ENCODE measurements at regions not wholly inside any gene's neighbourhood (a gene's known extent, or its start where the extent isn't known, plus 50 kb on each side); places are given as distances from the start of the nearest gene placed in this dataset.
"Not testable (repeated sequence)": the region's sequence is repeated elsewhere in the genome, so short reads cannot be mapped to it uniquely, and the experiment has no call there.

DNA sequence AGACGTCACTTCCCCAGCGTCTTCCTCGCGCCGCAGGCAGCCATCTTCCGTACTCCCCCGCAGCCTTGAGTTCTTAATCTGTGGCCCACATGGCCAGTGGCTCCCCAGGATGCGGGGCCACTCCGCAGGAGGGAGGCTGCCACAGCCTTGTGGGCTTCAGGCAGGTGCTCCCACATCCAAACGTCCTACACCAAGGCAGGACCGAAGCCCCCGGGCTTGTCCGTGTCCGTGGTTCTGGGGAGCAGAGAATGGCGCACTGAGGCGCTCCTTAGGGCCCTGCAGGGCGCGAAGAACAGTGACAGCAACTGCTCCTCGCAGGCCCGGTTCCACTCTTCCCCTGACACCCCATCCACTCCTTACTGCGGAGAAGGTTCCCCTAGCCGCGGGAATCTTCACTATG is 755.8 kb downstream of the PRIM2 start:
- DNase-seq (ENCODE audit: low read depth in 2 of 2) = no peak

DNA sequence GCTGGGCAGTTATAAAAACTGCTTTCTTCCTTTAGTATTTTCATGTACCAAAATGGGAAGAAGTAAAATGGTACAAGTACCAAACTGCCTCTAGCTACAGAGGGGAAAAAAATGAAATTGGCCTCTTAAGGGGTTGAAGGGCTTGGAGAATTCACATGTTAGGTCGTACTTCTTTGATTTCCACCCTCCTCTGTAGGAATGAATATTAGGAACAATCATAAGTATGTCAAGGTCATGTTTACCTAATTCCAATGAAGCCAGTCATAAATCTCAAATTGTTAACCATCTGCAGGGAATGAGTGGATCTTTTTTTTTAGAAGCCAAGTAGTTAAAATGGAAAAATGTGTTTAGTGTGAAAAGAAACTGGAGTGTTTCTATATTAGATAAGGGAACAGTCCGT is 772.6 kb downstream of the PRIM2 start:
- DNase-seq (ENCODE audit: low read depth in 2 of 2) = not testable (repeated sequence)

DNA sequence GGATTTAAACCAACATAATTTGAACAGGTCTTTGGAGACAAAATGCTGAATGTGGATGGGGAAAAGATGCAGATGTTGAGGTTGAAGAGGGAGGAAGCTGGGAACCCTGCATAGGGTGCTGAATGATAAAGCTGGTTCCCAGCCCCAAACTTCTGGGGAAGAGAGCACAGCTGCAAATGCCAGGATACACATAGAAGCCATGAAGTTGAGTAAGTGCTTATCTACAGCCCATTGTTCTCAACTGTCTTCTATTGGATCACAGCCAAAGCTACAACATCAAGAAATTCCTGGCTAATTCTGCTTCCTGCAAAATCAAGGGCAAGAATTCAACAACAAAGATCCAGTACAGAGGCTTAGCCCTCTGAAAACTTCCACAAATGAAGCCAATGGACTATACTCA is 779.8 kb downstream of the PRIM2 start:
- DNase-seq (ENCODE audit: low read depth in 2 of 2) = not testable (repeated sequence)

DNA sequence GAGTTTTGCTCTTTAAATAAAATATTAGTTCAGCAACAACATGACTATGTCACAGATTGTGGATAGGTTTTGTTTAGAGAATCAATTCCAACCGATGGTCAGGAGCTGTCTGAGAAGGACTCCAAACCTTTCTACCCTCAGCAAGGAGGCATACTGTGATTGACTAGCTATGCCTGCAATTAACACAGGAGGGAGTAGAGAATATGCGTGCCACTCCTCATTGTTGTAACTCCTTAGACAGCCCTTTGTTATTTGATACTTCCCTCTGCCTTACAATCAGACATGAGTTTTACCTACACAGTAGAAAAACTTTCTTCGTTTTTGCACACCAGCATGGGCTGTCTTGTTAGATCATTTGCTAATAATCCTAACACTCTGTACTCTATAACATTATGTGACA is 796.5 kb downstream of the PRIM2 start:
- no peak for DNase-seq (ENCODE audit: low read depth in 2 of 2)

DNA sequence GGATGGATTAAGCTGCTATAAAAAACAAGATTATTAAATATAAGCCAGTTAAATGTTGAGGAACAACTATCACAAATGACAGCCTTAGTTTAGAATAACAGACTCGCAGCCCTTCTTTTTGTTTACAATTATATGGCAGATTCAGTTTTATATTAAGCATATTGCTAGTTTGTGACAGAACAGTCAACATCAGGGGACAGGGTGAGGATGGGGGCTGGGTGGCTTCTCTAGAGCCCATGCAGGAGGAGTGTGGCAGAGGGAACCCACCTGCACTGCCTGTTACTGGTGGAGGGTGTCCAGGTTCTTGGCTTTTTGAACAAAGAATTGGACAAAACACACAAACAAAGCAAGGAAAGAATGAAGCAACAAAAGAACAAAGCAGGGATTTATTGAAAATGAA is 799.7 kb downstream of the PRIM2 start:
- DNase-seq (ENCODE audit: low read depth in 2 of 2) = not testable (repeated sequence)

DNA sequence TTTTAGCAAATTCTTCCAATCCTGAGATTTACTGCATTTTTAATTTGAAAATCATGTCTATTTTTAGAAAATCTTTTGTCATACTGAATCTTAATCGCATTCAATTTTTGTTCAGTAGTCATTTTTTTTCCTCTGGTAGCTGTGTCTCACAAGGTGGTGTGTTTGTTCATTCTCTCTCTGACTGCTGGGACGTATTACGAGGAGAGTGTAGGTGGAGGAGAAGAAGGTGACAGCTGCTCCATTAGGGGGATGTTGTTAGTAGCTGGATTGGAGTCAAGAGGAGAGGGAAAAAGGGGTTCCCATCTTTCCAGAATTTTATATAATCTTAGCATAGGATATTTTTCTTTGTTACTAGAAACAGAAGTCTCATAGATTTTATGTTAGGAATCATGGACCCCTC is 804.2 kb downstream of the PRIM2 start:
- DNase-seq (ENCODE audit: low read depth in 2 of 2) = not testable (repeated sequence)

DNA sequence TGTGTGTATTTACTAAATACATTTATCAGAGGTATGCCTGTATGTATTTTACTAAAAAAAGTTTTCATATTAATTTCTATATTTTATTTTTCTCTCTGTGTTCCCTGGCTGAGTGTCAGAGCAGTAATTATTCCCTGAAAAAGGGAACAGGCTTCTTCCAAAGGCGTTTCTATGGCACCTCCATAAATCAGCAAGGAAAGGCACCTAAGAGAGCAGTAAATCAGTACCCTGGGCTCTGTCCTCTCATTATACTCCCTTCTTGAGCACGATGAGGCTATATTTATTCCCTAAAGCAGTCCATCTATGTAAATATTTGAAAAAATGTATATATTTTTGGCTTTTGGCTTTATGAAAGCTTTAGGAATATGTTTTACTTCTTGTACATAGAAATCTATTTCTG is 806.3 kb downstream of the PRIM2 start:
- not testable (repeated sequence) for DNase-seq (ENCODE audit: low read depth in 2 of 2)

DNA sequence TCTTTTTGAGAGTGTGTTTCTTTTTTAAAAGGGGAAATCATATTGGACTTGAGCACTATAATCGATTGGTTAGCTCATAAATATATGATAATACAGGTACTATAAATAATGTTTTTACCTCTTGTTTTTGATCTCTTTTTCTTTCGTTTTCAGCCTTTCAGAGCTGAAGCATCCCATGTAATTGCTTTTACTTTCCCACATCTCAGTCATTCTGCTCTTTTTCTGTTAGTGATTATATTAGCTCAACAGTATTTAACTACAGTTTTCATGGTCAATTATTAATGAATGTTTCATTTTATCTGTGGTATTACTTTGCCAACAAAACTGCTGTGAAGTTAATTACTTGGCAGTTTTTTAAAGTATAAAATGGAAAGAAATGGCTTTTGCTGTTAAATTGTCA is 811.1 kb downstream of the PRIM2 start:
- not testable (repeated sequence) for DNase-seq (ENCODE audit: low read depth in 2 of 2)

DNA sequence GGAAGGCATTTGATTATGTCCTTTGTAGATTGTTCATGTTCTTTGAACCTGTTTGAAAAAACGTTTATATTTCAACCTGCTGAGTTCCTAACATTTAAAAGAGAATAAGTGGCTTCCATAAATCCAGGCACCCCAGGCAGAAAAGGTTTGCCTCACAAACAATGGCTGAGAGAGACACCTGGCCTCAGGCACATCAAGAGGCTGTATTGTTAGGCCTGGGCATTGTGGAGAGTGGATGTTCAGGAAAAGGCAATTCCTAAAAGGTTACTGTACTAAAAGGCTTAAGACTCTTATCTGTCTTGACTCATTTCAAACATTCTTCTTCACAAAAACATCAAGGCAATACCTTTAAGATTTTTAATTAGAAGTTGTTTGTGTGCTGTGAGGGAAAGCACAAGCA is 811.7 kb downstream of the PRIM2 start:
- not testable (repeated sequence) for DNase-seq (ENCODE audit: low read depth in 2 of 2)

DNA sequence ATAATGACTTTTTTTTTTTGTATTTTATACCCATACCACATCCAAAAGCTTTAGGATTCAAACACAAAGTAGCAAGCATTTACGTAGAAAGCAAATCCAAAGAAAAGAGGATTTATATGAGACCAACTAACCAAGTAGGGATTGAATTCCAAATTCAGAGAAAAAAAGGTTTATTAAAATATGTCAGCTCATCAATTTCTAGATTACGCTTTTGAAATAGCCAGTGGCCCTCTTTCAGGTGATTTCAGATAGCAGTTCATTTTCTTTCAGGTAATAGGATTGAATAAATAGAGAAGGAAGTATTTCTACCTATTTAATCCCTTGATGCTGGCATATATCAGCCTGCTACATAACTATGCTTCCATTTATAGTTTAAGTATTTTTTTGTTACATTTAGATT is 822.3 kb downstream of the PRIM2 start:
- DNase-seq (ENCODE audit: low read depth in 2 of 2) = not testable (repeated sequence)

DNA sequence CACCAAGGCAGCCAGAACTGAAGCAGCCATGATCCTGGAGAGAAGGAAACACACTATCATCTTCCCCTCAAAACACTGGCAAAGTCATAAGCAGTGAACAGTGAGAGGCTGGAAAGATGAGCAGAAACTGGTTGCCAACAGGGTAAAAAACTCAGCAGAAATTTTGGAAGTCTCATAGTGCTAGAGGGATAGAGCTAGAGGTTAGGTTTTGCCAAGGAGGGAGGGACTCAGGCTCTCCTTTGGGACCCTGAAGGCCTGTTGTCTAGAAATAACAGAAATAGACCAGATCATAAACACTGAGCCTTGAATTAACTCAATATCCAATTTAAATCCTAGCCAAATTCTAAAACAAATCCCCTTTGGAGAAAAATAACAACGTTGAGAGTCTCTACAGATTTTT is 853.6 kb downstream of the PRIM2 start:
- DNase-seq (ENCODE audit: low read depth in 2 of 2) = not testable (repeated sequence)

DNA sequence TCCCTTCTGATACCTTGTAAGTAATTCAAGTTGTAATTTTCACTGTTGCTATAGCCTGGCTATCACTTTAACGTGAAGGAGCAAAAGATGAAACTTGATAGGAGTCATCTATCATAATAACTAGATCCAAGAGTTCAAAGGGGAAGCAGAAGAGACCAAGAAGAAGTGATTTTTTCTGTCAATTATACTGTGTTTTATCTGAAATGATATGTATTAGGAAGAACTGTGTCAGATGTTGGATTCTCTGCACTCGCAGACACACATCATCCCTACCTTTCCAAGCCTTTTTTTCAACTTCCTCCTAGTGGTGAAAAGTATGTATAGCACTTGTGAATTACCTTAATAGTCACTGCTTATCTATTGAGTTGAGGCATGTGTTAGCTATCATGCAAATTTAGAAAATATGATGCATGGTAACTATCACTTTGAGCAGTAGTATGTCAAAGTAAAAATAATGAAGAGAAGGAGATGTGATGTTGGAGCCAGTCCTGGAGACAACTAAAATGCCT is 864.2 kb downstream of the PRIM2 start:
- not testable (repeated sequence) for DNase-seq (ENCODE audit: low read depth in 2 of 2)

DNA sequence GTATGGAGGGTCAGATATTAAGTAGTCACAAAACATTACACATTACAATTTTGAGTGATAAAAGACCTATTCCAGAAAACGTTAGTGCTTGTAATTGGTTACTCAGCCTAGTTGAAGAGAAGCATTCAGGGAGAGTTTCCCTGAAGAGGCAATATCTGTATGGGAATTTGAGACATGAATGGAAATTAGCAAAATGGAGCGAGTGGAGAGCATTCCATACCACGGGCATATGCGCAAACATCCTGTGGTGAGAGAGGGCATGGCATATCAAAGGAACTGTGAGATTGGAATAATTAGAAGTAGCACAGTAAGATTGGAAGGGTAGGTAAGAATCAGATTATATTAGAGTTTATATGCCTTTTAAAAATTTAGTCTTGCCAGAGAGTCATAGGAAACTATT is 867.9 kb downstream of the PRIM2 start:
- not testable (repeated sequence) for DNase-seq (ENCODE audit: low read depth in 2 of 2)

DNA sequence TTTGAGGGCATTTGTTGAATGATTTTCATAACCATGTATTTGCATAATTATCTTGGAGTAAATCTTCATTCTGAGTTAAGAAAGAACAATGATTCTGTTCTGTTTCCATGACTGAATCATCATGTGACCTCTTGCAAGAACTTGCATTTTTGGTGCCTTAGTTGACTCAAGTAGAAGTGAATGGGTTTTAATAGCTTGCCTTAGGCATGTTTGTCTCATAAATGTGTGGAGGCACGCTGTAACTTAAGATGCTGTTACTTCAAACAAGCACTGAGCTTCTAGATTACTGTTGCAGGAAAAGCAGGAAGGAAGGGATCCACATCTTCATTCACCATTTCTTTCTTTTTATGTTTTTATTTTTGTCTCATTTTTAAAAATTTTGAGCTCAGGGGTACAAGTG is 875.8 kb downstream of the PRIM2 start:
- not testable (repeated sequence) for DNase-seq (ENCODE audit: low read depth in 2 of 2)

DNA sequence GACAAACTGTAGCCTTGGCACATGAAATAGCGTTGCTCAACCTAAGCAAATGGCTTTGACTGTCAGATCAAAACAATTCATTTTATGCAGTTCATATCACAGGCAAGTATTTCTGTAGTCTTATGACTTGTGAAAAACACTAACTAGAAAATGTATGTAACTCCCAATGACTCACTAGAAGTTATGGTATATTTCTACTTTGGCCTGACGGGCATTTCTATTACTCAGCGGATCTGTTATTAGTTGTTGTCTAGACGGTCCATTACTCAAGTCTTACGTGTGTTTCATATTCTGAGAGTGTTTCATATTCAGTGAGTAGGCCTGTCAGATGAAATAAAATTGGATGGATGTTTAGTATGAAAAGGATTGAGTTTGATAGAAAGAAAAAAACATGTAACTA is 880.9 kb downstream of the PRIM2 start:
- DNase-seq (ENCODE audit: low read depth in 2 of 2) = no peak

DNA sequence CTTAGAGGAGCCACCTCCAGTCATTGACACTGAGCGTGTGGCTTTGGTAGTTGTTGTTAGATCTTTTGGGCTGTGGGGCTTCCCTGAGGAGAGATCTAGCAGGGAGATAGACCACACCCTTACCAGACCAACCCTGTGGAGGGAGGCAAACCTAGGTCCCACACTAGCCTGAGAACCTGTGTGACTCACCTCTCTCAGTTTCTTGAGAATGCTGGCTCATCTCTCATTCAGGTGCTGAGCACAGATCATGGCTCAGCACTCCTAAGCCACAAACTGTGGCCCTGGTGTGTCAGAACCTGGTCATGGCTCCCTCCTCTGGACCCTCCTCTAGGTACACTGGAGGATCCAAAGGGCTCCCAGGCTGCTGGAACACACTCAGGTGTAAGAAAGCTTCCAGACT is 919.7 kb downstream of the PRIM2 start:
- DNase-seq (ENCODE audit: low read depth in 2 of 2) = not testable (repeated sequence)

DNA sequence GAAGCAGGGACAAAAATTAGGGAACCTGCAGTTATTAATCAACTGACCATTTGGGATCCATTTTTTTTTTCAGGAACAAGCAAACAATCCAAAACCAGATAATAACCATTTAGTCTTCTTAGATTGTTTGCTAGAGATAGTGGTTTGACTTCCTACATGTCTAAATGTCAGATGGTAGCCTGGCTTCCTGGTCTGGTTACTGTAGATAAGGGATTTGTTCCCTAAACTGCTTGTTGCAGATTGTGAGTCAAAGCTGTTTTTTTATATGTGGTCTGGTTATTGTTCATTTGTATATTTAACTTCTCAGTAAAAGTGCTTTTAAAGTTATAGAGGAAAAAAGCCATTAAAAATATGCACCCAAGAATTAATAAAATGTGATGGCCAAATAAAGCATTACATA is 921.0 kb downstream of the PRIM2 start:
- not testable (repeated sequence) for DNase-seq (ENCODE audit: low read depth in 2 of 2)

DNA sequence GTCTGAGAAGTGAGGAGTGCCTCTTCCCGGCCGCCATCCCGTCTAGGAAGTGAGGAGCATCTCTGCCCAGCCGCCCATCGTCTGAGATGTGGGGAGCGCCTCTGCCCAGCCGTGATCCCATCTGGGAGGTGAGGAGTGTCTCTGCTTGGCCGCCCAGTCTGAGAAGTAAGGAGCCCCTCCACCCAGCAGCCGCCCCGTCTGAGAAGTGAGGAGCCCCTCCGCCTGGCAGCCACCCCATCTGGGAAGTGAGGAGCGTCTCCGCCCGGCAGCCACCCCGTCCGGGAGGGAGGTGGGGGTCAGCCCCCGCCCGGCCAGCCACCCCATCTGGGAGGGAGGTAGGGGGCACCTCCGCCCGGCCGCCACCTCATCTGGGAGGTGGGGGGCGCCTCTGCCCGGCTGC is 940.2 kb downstream of the PRIM2 start:
- not testable (repeated sequence) for DNase-seq (ENCODE audit: low read depth in 2 of 2)

DNA sequence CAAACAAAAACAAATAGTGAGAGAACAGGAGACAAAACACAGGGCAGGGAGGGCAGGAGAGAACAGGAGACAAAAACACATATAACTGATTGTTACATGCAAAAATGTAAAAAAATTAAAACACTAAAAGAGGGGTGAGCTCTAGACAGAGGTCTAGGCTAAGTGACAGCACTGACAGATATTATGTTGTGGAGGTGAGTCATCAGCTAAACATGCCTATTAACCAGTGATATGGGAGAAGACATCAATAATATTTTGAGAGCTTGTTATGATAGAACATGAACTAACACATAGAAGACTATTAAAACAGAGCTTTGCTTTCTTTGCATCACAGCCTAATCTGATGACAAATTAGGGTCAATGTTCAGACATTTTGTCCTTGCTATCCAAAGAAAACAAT is 972.7 kb downstream of the PRIM2 start:
- no peak for DNase-seq (ENCODE audit: low read depth in 2 of 2)

DNA sequence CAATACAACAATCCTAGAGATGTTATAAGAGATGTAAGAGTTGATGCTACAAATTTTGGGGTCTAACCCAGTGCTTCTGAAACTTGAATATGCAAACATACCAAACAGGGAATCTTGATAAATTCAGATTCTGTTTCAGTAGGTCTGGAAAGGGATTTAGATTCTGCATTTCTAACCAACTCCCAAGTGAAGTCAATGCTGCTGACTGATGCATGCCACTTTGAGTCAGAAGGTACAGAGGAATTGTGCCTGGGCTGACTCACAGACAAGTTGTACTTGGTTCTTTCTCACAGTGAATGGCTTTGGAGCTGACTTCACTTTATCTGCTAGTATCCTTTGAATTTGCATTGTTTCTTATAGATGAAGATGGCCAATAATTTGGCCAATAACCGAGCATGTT is 973.9 kb downstream of the PRIM2 start:
- not testable (repeated sequence) for DNase-seq (ENCODE audit: low read depth in 2 of 2)

DNA sequence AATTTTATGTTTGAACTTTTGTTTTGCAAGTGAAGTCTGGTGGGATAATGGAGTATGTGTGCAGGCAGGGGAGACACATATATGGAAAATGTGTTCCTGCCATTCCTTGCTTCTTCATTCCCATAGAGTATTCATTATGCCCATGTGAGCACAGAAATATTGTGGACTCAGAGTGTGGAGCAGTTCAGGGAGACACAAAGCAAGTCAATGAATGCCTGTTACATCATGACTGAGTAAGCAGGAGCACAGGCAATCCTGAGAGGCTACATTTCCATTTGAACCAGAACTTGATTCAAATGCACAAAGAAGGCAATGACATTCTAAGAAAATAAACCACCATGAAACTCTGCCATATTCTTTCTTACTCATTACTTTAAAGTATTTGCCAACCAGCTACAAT is 990.5 kb downstream of the PRIM2 start:
- DNase-seq (ENCODE audit: low read depth in 2 of 2) = not testable (repeated sequence)

DNA sequence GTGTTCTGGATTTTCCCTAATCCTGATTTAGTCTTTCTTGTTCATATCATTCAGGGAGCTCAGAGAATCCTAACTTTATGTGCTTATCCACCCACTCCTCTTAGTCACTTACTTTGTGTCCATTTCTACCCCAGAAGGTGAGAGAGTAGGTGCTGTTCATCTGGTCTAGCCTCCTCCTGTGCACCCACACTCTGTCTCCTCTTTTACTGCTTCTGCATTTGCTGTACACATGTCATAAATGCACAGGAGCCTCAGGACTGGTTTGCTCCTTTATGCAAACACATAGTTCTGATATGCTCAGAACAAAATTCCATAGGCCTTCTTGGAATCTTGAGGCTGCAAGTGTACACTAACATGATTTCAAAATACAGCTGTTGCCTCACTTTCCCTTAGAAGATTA is 1014.7 kb downstream of the PRIM2 start:
- not testable (repeated sequence) for DNase-seq (ENCODE audit: low read depth in 2 of 2)

DNA sequence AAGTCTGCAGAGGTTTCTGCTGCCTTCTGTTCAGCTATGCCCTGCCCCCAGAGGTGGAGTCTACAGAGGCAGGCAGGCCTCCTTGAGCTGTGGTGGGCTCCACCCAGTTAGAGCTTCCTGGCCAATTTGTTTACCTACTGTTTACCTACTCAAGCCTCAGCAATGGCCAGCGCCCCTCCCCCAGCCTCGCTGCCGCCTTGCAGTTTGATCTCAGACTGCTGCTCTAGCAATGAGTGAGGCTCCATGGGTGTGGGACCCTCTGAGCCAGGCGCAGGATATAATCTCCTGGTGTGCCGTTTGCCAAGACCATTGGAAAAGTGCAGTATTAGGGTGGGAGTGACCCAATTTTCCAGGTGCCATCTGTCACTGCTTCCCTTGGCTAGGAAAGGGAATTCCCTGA is 1024.9 kb downstream of the PRIM2 start:
- not testable (repeated sequence) for DNase-seq (ENCODE audit: low read depth in 2 of 2)

DNA sequence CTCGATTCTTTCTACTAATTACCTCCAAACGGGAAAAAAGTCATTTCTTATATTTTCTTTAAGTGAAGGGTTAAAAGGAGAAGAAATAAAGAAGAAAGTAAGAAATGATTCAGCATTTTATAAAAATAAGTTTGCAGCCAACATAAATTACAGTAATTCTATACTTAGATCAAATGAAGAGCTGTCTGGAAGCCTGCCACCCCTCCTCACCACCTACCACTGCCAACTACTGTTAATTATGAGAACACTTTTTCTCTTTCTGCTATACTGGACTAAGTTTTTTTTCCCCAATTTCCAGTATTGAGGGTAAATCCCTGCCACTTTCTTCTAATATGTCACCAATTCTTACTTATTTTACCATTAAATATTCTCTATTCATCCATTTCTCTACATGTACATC is 1030.1 kb downstream of the PRIM2 start:
- DNase-seq (ENCODE audit: low read depth in 2 of 2) = not testable (repeated sequence)
